Ishikawa (cell line): ENCODE measurements at regions not wholly inside any gene's neighbourhood (a gene's known extent, or its start where the extent isn't known, plus 50 kb on each side); places are given as distances from the start of the nearest gene placed in this dataset.

Experiments
- CEBPB ChIP-seq: IDR thresholded peaks from 2 replicates; pipeline ENCODE4 v1.6.1; 2012
- CREB1 ChIP-seq: IDR thresholded peaks from 2 replicates; pipeline ENCODE4 v1.6.1; 2012; ENCODE audit warnings: low read depth
- EGR1 ChIP-seq: IDR thresholded peaks from 2 replicates; pipeline ENCODE4 v1.6.1; 2012
- EP300 ChIP-seq: IDR thresholded peaks from 2 replicates; pipeline ENCODE4 v1.6.1; 2012; ENCODE audit warnings: borderline replicate concordance
- FOXM1 ChIP-seq: IDR thresholded peaks from 2 replicates; pipeline ENCODE4 v1.6.1; 2012; ENCODE audit warnings: low read depth, borderline replicate concordance
- NFIC ChIP-seq: IDR thresholded peaks from 2 replicates; pipeline ENCODE4 v1.6.1; 2012
- RAD21 ChIP-seq: IDR thresholded peaks from 2 replicates; pipeline ENCODE4 v1.6.1; 2012; ENCODE audit warnings: low read depth
- TAF1 ChIP-seq: IDR thresholded peaks from 2 replicates; pipeline ENCODE4 v1.6.1; 2012; ENCODE audit warnings: low read depth, mild to moderate bottlenecking
- TCF12 ChIP-seq: IDR thresholded peaks from 2 replicates; pipeline ENCODE4 v1.6.1; 2012; ENCODE audit warnings: low read depth
- TEAD4 ChIP-seq: IDR thresholded peaks from 2 replicates; pipeline ENCODE4 v1.6.1; 2012
- YY1 ChIP-seq: IDR thresholded peaks from 2 replicates; pipeline ENCODE4 v1.6.1; 2012; ENCODE audit warnings: low read depth
- ZBTB7A ChIP-seq: IDR thresholded peaks from 2 replicates; pipeline ENCODE4 v1.6.1; 2012; ENCODE audit warnings: low read depth
- TF ChIP-seq, protein P1 (sequence below): IDR thresholded peaks from 2 replicates; pipeline ENCODE4 v1.6.1; 2012
- TF ChIP-seq, protein P2 (sequence below): IDR thresholded peaks from 2 replicates; pipeline ENCODE4 v1.6.1; 2012; ENCODE audit warnings: low read depth, mild to moderate bottlenecking
- TF ChIP-seq, protein P3 (sequence below): IDR thresholded peaks from 2 replicates; pipeline ENCODE4 v1.6.1; 2012

DNA sequence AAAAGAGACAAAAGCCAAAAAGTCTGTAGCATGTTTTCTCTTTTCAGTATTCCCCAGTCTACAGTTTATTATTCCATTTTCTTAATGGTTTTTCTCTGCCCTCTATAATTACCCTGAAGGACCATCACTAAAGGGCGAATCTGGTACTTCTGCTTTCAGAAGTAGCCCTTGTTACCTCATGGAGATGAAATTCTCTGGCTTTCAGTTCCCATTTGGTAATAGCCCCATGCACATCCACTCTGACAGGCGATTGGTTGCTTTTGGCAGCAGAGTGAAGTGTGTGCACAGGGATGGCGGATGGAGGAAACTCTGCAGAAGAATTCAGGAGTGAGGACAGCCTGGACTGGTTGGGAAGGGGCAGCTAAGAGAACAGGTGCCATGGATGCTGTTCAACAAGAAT lies 66.3 kb upstream of the NABP1 start:
- TF ChIP-seq CEBPB (no peak), EP300 (no peak), TCF12 (no peak), CREB1 (no peak), TEAD4 (no peak), TAF1 (no peak), YY1 (no peak), EGR1 (no peak)
- TF ChIP-seq, protein P1, sequence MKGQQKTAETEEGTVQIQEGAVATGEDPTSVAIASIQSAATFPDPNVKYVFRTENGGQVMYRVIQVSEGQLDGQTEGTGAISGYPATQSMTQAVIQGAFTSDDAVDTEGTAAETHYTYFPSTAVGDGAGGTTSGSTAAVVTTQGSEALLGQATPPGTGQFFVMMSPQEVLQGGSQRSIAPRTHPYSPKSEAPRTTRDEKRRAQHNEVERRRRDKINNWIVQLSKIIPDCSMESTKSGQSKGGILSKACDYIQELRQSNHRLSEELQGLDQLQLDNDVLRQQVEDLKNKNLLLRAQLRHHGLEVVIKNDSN, result no peak
- TF ChIP-seq, protein P2, sequence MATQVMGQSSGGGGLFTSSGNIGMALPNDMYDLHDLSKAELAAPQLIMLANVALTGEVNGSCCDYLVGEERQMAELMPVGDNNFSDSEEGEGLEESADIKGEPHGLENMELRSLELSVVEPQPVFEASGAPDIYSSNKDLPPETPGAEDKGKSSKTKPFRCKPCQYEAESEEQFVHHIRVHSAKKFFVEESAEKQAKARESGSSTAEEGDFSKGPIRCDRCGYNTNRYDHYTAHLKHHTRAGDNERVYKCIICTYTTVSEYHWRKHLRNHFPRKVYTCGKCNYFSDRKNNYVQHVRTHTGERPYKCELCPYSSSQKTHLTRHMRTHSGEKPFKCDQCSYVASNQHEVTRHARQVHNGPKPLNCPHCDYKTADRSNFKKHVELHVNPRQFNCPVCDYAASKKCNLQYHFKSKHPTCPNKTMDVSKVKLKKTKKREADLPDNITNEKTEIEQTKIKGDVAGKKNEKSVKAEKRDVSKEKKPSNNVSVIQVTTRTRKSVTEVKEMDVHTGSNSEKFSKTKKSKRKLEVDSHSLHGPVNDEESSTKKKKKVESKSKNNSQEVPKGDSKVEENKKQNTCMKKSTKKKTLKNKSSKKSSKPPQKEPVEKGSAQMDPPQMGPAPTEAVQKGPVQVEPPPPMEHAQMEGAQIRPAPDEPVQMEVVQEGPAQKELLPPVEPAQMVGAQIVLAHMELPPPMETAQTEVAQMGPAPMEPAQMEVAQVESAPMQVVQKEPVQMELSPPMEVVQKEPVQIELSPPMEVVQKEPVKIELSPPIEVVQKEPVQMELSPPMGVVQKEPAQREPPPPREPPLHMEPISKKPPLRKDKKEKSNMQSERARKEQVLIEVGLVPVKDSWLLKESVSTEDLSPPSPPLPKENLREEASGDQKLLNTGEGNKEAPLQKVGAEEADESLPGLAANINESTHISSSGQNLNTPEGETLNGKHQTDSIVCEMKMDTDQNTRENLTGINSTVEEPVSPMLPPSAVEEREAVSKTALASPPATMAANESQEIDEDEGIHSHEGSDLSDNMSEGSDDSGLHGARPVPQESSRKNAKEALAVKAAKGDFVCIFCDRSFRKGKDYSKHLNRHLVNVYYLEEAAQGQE, result no peak
- TF ChIP-seq, protein P3, sequence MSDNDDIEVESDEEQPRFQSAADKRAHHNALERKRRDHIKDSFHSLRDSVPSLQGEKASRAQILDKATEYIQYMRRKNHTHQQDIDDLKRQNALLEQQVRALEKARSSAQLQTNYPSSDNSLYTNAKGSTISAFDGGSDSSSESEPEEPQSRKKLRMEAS, result no peak

DNA sequence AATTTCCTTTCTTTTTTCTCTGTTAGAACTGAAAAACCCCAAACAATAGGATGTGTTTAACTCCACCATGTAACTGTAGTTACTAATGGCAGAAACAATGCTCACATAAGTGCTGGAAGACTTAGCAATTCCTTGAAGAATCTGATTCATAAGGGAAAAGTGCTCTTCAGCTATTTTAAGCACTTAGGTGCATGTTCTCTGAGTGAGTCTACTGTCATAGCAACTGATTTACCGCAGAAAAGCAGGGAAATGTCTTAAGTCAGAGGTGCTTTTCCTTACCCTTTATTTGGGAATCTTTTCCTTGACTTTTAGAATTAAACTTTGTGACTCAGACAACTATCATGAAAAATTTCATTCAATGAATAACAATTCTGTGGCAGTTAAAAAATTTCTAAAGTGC lies 65.4 kb upstream of the NABP1 start:
- TF ChIP-seq YY1 (no peak), EP300 (no peak), FOXM1 (no peak), CREB1 (no peak), NFIC (no peak), CEBPB (no peak), ZBTB7A (no peak), EGR1 (no peak)
- TF ChIP-seq, protein P3, result no peak
- TF ChIP-seq, protein P2, result no peak

DNA sequence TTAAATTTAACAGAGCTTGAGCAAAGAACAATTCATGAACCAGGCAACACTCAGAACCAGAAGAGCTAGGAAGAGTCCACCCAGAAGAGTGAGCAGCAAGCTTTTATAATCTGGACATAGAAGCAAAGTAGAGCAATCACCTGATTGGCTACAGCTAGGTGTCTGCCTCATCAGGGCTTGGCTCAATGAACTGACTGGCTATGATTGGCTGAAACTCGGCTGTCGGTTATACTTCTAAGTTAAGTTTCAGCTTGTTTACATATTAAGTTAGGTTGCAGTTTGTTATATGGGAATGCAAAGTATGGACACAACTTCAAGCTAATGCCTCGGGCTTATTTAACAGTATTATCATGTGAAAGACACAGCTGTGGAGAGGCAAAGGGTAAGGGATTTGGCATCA lies 63.2 kb upstream of the NABP1 start:
- TF ChIP-seq TEAD4 (no peak), CREB1 (no peak), EP300 (no peak)

DNA sequence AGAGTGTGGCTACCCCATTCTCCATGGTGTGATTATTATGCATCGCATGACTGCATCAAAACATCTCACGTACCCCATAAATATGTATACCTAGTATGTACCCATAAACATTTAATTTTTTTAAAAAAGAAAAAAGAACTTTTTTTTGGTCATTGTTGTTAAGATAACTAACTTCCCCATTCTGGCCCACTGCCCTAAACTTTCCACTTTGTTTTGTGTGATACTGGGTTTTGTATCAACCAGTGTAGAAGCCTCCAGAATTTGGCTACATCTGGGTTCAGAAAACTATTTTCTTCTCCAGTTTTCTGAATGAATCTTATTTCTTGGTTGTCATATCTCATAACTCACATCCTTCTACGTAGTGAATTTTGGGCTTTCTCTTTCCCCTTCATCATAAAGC lies 62.3 kb upstream of the NABP1 start:
- TF ChIP-seq CREB1, result no peak
- TF ChIP-seq RAD21, result no peak
- no peak for TF ChIP-seq TEAD4
- TF ChIP-seq ZBTB7A, result no peak
- no peak for TF ChIP-seq CEBPB
- no peak for TF ChIP-seq EGR1
- TF ChIP-seq, protein P2, result no peak
- no peak for TF ChIP-seq TCF12
- TF ChIP-seq, protein P3, result no peak
- no peak for TF ChIP-seq FOXM1
- TF ChIP-seq EP300, result no peak
- TF ChIP-seq NFIC, result no peak
- TF ChIP-seq, protein P1, result no peak
- no peak for TF ChIP-seq YY1

DNA sequence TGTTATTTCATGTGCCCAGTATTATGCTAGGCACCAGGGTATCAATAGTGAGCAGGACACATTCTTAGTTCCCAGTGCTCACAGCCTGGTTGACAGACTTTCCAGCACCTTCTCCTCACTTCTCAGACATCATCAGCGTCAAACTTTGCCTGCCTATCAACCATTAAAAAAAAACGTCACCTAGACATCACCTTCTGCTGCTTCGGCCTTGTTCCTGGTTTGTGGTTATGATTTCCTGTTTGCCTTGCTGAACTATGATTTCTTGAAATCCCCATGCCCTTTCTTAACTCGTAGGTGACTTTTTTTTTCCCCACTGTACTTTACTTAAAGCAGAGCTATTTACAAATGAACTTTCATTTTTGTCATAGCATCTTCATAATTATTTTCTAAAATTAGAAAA lies 60.4 kb upstream of the NABP1 start:
- TF ChIP-seq, protein P1, result no peak
- TF ChIP-seq TAF1, result no peak
- no peak for TF ChIP-seq NFIC
- TF ChIP-seq TCF12, result no peak
- TF ChIP-seq EP300, result no peak
- no peak for TF ChIP-seq YY1
- no peak for TF ChIP-seq CEBPB
- TF ChIP-seq CREB1, result no peak
